NB4 (cell line): ENCODE measurements at regions not wholly inside any gene's neighbourhood (a gene's known extent, or its start where the extent isn't known, plus 50 kb on each side); places are given as distances from the start of the nearest gene placed in this dataset.

ENCODE experiments used
- POLR2A ChIP-seq: IDR thresholded peaks from 2 replicates; pipeline ENCODE4 v1.6.1; 2011; ENCODE audit warnings: mild to moderate bottlenecking; ENCODE audit not compliant: insufficient read length; ENCODE audit errors: extremely low read depth
- TF ChIP-seq, protein P1 (sequence below): IDR thresholded peaks from one replicate; pipeline ENCODE4 v1.5.1; 2012; ENCODE audit warnings: low read depth, low read length

GRCh38 chr12:58364389-58365086, 423.2 kb downstream of the ATP23 start:
- TF ChIP-seq, protein P1, sequence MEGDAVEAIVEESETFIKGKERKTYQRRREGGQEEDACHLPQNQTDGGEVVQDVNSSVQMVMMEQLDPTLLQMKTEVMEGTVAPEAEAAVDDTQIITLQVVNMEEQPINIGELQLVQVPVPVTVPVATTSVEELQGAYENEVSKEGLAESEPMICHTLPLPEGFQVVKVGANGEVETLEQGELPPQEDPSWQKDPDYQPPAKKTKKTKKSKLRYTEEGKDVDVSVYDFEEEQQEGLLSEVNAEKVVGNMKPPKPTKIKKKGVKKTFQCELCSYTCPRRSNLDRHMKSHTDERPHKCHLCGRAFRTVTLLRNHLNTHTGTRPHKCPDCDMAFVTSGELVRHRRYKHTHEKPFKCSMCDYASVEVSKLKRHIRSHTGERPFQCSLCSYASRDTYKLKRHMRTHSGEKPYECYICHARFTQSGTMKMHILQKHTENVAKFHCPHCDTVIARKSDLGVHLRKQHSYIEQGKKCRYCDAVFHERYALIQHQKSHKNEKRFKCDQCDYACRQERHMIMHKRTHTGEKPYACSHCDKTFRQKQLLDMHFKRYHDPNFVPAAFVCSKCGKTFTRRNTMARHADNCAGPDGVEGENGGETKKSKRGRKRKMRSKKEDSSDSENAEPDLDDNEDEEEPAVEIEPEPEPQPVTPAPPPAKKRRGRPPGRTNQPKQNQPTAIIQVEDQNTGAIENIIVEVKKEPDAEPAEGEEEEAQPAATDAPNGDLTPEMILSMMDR: no peak
- TF ChIP-seq POLR2A: no peak
